ENCODE measurements at regions not wholly inside any gene's neighbourhood (a gene's known extent, or its start where the extent isn't known, plus 50 kb on each side); places are given as distances from the start of the nearest gene placed in this dataset.
"Not testable (repeated sequence)": the region's sequence is repeated elsewhere in the genome, so short reads cannot be mapped to it uniquely, and the experiment has no call there.

GRCh38 chr3:29141918-29142275 is 139.0 kb upstream of the RBMS3 start:
- DNase-seq (ENCODE audit: low read depth), result no peak

- DNase-seq (ENCODE audit: low read depth), result no peak
Observed at GRCh38 chr3:29143151-29143550, 137.7 kb upstream of the RBMS3 start.

GRCh38 chr3:29144361-29144760 is 136.5 kb upstream of the RBMS3 start:
- no peak for DNase-seq (ENCODE audit: low read depth)

GRCh38 chr3:29144807-29145206 is 136.1 kb upstream of the RBMS3 start:
- no peak for DNase-seq (ENCODE audit: low read depth)

GRCh38 chr3:29145360-29145759 is 135.5 kb upstream of the RBMS3 start:
- DNase-seq (ENCODE audit: low read depth), result no peak

GRCh38 chr3:29152379-29152778 is 128.5 kb upstream of the RBMS3 start:
- no peak for DNase-seq (ENCODE audit: low read depth)

GRCh38 chr3:29153811-29154210 is 127.1 kb upstream of the RBMS3 start:
- DNase-seq (ENCODE audit: low read depth), result peak; percentile 15

GRCh38 chr3:29156086-29156715 is 124.7 kb upstream of the RBMS3 start:
- no peak for DNase-seq (ENCODE audit: low read depth)

- no peak for DNase-seq (ENCODE audit: low read depth)
Observed at GRCh38 chr3:29164825-29165224, 116.0 kb upstream of the RBMS3 start.

- DNase-seq (ENCODE audit: low read depth), result no peak
Observed at GRCh38 chr3:29167180-29167579, 113.7 kb upstream of the RBMS3 start.

GRCh38 chr3:29168081-29168480 is 112.8 kb upstream of the RBMS3 start:
- no peak for DNase-seq (ENCODE audit: low read depth)

- DNase-seq (ENCODE audit: low read depth), result no peak
Observed at GRCh38 chr3:29168696-29169095, 112.2 kb upstream of the RBMS3 start.

GRCh38 chr3:29169451-29169850 is 111.4 kb upstream of the RBMS3 start:
- DNase-seq (ENCODE audit: low read depth), result no peak

GRCh38 chr3:29171043-29171990 is 109.6 kb upstream of the RBMS3 start:
- no peak for DNase-seq (ENCODE audit: low read depth)

- no peak for DNase-seq (ENCODE audit: low read depth)
Observed at GRCh38 chr3:29176501-29176900, 104.4 kb upstream of the RBMS3 start.

- DNase-seq (ENCODE audit: low read depth), result no peak
Observed at GRCh38 chr3:29178809-29179793, 101.8 kb upstream of the RBMS3 start.

- DNase-seq (ENCODE audit: low read depth), result no peak
Observed at GRCh38 chr3:29181149-29181780, 99.6 kb upstream of the RBMS3 start.

- no peak for DNase-seq (ENCODE audit: low read depth)
Observed at GRCh38 chr3:29181872-29182271, 99.0 kb upstream of the RBMS3 start.

- not testable (repeated sequence) for DNase-seq (ENCODE audit: low read depth)
Observed at GRCh38 chr3:29182828-29183227, 98.0 kb upstream of the RBMS3 start.

- peak; percentile 7 for DNase-seq (ENCODE audit: low read depth)
Observed at GRCh38 chr3:29183346-29184087, 97.4 kb upstream of the RBMS3 start.

- no peak for DNase-seq (ENCODE audit: low read depth)
Observed at GRCh38 chr3:29185706-29186105, 95.2 kb upstream of the RBMS3 start.
